Epidermal melanocyte (primary cell): ENCODE measurements at regions not wholly inside any gene's neighbourhood (a gene's known extent, or its start where the extent isn't known, plus 50 kb on each side); places are given as distances from the start of the nearest gene placed in this dataset.

ENCODE experiments used
- DNase-seq: peaks from one replicate; pipeline ENCODE4 v3.0.0; 2011; ENCODE audit warnings: low spot score; ENCODE audit not compliant: insufficient read length

DNA sequence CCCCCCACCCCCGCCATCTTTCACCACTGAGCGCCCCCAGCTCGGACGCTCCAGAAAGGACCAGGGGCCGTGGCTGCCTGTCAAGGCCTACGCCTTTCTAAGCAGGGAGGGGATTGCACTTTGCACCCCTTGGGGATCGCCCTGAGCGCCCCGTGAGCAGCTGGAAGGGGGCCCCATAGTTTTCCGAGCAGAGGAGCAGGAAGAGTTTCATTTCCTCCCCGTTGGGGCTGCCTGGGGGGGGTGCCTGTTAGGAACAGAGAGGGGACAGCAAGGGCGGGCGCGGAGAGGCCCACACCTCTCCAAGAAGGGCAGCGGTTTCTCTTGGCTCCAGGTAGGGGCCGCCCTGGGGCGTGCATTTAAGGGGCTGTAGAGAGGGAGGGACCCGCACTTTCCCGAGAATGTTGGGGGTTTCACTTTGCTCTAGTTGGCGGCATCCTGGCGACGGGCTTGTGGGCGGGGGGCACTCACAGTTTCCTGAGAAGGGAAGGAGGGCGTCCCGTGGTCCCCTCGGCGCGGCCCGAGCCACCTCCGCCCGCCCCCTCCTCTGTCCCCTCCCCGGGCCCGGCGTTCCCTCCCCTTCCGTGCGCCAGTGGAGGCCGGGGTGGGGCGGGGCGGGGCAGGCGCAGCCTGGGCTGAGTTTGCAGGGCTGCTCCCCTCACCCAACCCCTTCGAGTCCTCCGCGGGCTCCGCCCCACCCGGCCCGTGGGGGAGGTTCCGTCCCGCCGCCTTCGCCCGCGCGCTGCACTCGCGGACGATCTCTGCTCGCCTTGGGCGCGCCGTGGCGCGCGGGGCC lies 82.3 kb upstream of the CD99 start:
- peak; percentile 97 for DNase-seq

DNA sequence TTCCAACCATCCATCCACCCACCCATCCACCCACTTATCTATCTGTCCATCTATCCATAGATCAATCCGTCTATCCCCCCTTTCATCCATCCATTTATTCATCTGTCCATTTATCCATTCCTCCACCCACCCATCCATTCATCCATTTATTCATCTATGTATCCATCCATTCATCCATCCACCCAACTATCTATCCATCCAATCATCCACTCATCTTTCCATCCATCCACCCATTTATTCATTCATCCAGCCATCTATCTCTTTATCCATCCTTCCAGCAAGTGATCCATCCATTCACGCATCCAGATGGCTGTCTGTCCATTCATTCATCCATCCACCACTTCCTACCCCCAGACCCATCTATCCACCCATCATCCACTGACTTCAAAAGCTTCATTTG lies 84.0 kb upstream of the CD99 start:
- no peak for DNase-seq

DNA sequence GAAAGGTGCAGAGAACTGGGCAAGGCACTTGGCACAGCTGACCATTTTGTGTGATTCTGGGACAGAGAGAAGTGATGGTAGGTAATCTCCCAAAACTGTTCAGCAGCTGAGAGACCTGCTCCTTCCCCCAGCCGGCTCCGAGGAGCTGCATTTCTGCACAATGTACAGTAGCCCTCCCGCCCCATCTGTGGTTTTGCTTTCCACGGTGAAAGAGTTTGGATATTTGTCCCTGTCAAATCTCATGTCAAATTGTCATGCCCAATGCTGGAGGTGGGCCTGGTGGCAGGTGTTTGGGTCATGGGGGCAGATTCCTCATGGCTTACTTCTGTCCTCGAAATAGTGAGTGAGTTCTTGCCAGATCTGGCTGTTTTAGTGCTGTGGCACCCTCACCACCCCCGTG lies 90.5 kb upstream of the CD99 start:
- DNase-seq, result no peak

DNA sequence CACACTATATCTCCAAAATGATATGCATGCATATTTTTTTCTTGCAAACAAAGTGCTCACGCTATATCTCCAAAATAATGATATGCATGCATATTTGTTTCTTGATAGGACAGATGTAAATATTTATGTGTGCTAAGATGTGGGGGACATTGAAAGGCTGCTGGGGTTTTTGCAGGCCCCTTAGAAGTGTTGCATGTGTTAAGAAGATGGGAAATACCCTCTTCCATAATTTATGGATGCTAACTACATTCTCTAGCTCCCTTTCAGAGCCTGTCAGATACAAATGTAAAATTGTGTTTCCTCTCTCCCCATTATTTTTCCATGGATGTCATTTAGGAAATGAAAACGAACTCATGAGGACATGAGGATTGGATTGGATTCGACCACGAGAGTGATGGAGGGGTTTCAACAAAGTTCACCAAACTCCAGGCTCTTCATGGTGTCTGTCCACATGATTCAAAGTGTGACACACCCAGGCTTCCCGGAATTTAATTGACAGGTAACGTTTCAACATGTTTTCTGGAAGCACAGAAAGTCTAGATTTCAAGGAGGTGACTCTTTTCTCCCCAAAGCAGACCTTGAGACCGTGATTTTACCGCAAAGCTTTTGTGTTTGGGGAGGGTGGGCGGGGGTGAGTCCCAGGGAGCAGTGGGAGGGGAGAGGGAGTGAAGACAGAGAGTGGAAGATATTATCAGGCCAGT lies 94.4 kb upstream of the CD99 start:
- no peak for DNase-seq

DNA sequence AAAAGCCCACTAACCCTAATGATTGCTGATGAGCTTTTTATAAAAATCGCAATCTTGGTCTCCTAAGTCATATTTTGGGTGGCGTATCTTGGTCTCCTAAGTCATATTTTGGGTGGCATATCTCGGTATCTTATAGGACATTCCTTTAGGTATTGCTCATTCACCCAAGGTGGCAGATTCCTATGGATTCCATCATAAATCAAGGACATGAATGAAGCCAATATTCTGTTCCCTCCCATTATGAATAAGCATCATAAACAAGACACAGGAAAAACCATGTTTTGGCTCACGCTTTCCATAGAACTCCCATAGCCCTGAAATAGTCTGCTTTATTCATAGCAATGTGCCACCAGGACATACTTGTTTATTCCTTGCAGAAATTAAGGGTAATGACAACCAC lies 95.0 kb upstream of the CD99 start:
- no peak for DNase-seq

DNA sequence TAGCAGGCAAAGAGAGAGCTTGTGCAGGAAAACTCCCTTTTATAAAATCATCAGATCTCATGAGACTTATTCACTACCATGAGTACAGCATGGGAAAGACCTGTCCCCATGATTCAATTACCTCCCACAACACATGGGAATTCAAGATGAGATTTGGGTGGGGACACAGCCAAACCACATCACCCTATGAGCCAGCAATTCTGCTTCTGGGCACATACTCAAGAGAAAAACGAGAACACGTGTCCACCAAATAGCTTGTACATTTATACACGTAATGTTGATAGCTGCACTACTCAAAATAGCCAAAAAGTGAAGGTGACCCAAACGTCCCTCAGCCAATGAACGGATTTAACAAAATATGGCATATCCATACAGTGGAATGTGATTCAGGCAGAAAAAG lies 94.5 kb upstream of the DHRSX start:
- no peak for DNase-seq

DNA sequence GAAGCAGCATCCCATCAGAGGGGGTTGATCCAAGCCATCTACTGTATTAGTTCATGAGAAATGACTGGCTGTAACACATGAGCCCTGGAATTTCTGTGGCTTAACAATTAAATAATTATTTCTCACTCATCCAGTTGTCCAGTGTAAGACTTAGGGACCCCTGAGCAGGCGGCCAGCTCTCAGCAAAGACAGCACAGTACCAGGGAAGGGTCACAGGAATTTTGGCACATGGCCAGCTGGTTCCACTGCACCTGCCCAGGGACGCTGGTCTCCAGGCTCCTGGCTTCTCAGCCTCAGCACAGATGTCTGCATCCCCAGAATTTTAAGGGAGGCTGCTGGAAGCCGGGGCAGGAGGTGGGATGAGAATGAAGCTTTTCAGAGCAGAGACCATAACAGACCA lies 93.7 kb upstream of the DHRSX start:
- DNase-seq, result no peak

DNA sequence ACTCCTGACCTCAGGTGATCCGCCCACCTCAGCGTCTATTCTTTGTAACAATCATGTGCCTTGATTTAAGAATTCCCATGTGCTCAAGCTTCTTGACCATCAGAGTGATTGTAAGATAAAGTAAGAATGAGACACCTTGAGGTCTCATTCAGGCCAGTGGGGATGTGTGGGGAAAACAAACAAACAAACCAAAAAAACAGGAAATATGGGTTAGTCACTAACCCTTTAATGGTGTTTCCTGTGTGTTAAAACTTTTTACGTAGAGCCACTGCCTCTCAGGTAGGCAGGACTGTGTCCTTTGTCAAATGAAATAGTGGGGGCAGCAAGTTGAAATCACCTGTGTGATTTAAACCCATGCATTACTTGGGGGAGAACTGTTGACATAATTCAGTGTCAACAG lies 91.5 kb upstream of the DHRSX start:
- no peak for DNase-seq

DNA sequence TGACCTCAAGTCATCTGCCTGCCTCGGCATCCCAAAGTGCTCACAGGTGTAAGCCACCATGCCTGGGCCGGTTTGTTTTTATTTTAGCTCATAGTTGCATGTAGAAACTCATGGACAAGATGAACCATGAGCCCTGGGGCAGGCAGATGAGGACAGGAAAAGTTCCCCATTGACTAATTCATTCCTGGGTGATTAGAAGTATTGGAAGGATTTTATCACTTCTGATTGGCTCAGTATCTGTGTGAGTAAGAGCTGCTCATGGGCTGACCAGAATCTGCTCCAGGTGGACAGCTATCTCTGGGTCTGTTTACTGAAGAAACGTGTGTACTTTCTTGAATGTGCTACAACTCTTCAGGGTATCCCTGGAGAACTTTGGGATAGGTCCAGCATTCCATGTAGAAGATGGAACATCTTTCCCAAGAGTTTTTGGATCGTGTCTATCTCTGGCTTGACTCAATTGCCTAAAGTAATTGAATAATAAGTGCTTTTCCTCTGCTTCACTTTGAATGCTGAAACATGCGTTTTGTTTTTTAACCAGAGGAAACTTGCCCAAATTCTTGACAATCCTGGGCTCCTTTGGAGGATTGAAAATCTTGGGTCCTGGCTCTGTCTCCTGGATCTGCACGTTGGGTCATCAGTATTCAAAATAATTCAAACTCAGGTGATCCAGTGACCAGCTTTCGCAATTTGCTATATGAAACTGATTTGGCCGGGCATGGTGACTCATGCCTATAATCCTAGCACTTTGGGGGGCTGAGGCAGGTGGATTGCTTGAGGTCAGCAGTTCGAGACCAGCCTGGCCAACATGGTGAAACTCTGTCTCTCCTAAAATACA lies 88.6 kb upstream of the DHRSX start:
- DNase-seq, result no peak

DNA sequence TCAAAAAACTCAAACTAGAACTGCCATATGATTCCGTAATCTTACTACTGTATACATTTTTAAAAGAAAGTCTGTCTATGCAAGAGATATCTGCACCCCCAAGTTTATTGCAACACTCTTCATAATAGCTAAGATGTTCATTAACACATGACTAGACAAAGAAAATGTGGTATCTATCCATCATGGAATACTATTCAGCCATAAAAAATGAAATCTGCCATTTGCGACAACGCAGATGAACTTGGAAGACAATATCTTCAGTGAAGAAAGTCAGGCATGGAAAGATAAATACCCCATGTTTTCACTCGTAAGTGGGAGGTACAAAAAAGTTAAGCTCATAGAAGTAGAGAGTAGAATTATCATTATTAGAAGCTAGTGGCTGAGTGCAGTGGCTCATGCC lies 87.3 kb upstream of the DHRSX start:
- no peak for DNase-seq

DNA sequence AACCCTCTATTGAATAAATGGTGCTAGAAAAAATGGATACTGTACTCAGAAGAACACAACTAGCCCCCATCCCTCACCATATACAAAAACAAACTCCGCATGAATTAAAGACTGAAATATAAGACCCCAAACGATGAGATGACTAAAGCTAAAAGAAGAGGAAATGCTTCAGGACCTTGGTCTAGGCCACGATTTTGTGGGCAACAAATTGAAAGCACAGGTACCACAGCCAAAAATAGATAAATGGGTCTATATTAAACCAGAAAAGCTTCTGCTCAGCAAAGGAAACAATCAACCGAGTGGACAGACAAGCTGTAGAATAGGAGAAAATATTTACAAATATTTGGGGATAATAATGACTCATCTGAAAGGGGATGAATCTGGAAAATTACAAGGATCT lies 86.4 kb upstream of the DHRSX start:
- DNase-seq, result no peak

DNA sequence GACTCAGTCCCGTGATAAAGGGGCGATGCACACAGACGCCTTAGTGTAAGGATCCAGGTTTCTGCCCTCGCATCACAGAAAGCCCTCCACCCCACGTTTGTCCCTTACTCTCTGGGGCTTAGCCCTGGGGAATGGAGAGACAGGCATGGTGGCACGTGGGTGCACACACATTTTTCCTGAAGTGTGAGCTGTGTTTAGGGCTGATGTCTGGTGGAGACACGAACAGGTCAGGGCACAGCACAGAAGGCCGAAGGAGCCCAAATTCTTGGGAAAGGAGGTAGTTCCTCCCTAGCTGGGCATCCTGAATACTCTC lies 84.3 kb upstream of the DHRSX start:
- DNase-seq, result no peak

DNA sequence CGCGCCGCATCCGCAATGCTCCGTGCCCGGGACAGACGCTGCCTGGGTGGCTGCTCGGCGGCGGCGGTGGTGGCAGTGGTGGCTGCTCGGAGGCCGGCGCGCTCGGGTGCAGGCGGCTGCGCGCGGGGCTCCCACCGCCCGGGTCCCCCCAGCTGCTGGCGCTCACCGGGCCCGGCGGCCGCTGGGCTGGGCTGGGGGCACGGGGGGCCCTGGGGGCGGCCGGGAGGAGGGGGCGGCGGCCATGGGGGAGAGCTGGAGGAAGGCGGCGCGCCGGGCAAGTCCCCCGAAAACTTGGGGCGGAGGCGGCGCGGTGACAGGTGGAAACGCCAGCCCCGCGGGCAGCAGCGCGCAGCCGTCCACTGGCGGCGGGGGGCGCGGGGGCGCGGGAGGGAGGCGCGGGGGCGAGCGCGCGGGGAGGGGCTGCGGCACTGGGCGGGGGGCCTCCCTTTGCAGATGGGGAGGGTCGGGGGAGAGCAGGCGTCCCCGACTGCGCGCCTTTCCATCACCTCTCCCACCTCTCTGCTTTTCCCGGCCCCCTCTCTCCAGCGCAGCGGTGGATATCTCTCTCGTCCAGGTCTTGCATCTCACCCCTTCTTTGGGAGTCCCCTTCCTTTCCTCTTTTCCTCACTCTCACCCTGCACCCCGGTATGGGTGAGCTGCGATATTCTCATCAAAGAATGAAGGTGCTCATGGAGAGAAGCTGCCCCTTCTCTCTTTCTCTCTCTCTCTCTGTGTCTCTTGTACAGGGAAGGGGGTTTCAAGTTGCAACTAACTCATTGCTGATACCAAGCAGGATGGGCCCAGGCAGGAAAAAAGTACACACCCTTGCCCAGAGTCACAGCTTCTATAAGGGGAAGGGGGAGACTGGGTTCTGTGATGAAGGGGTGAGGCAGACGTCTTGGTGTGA lies 83.7 kb upstream of the DHRSX start:
- no peak for DNase-seq

DNA sequence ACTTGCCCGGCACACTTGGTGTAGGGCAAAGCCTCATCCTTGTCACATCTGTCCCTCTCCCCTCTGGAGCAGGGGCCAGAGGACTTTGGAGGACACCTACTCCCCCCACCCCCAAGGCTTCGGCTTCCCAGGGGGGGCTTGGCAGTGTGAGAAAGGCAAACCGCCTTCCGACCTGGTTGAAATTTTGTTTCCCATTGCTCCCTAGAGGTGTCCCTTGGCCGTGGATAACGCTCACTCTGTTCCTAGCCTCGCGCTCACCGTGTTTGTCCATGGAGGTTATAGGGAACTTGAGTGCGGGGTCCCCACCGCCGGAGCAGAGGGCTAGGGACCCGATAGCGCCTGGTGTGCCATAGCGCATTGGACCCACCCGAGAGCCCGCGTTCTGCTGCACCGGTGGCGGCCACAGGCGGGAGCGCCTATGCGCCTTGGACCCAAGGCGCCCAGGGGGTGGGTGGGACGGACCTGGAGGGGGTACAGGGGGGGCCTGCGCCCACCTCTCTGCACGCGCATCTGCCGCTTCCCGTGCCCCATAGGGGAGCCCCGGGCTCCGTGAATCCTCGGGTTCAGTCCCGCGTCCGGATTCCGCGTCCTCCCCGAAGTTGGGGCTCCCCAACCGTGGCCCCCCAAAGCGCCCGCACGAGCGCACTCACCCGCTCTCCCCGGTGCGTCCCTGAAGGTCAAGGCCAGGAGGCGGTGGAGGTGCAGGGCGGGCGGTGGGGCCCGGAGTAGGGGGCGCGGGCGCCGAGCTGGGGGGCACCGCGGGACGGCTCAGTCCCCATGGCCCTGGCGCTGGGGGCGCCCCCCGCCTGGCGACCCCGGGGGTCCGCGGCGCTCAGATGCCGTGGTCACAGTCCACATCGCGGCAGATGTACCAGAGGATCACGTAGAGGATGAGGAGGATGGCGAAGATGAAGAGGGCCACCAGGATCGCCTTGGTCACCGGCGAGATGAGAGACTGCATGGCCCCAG lies 82.7 kb upstream of the DHRSX start:
- DNase-seq, result no peak

DNA sequence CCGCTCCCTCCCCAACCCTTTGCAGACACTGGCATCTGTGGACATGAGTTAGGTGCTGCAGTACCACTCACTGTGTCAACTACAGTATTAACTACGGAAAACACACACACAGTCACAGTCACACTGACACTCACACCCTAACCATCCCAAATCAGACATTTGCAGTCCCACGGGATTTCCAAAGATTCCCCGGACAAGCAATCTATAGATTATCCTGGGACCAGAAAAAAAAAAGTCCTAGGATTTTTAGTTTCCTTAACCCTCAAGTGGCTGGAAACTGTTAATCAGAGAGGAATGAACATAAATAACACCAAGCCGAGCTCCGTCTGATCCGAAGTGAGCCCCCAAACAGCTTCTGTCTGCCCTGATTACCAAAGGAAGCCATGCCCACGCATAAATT lies 81.9 kb upstream of the DHRSX start:
- DNase-seq, result no peak

DNA sequence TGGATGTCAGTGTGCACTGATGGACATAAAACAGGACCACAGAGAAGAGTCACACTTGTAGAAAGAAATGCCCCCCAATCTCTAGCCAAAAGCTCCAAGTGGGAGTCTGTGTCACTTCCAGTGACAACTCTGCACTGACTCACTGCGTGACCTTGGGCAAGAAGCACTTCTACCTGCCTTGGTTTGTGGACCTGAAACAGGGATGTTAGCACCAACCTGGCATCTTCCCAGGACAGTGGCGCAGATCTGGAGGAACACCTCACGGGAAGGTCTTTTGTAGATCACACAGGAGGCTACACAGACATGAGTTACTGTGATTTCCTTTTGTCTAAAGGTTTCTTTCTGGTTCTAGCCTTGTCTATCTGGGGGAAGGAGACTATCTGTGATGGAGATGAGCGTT lies 80.5 kb upstream of the DHRSX start:
- no peak for DNase-seq

DNA sequence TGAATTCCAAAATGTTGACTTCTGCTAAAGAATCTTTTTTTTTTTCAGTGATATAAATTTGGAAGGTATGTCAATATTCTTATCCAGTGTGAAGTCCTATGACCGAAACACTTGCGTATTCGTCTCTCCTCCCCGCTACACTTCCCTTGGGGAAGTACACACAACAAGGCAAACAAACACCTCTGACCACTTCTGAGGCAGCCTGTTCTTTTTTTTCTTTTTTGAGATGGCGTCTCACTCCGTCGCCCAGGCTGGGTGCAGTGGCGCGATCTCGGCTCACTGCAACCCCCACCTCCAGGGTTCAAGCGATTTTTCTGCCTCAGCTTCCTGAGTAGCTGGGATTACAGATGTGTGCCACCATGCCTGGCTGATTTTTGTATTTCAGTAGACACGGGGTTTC lies 78.1 kb upstream of the DHRSX start:
- DNase-seq, result no peak

DNA sequence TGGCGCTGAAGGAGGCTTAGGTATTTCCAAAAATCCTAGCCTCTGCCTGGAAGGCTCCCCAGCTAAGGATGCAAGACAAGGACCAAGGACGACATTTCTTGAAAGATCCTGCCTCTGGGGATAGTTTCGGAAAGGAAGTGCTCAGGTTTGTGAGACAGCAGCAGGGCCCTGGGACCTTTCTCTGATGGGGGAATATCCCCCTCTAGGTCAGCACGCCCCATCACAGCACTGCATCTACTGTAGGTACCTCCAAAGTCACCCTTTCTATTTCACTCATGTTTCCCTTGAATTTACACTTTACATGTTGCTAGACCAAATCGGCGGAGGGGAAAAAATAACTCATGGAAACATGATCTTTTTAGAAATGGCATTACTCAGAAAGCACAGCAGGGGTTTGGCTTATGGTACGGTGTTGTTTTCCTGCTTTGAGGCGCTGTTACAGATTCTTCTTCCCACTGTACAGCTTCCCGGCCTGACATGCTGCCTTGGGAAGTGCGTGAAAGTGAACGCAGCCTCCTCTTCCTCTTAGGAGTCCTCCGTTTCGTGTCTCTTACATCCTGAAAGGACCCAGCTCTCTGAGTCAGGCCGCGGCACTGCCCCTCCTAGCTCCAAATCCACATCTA lies 77.2 kb upstream of the DHRSX start:
- DNase-seq, result no peak

DNA sequence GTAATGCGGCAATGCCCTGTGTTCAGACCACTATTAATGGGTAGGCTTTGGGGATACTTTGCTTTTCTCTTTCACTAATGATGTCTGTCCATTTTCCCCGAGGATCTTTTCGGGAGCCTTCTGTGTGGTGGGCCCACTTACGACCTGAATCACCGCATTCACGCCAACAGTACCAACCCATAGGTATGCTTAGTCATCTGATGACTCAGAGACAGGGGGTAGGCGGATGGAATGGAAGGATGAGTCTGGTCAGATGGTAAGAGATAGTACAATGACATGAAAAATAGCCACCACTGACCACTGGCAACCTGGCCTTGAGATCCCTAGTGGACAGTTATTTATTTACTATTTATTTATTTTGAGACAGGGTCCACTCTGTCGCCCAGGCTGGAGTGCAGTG lies 76.0 kb upstream of the DHRSX start:
- DNase-seq, result no peak

DNA sequence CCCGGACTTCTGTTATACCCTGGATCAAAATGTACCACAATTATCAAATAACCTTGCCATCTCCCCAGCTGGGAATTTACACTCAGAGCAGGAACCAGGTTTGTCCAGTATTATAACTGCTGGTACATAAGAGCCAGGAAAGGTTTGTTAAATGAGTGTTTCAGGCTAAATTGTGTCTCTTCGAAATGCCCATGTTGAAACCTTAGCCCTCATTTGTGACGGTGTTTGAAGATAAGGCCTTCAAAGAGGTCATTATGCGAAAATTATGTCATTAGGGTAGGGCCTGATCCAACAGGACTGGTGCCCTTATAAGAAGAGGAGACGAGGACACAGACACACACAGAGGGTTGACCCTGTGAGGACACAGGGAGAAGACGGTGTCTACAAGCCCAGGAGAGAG lies 73.5 kb upstream of the DHRSX start:
- DNase-seq, result no peak
